ENCODE measurements at regions not wholly inside any gene's neighbourhood (a gene's known extent, or its start where the extent isn't known, plus 50 kb on each side); places are given as distances from the start of the nearest gene placed in this dataset.

- TF ChIP-seq GATA2 (IDR thresholded peaks at IDR 0.05; ENCODE audit: low read depth, low read length) (no peak), GATA3 (IDR thresholded peaks at IDR 0.05; ENCODE audit: low read depth, low read length) (no peak)
Observed at GRCh38 chr2:240329116-240329665, 106.3 kb upstream of the GPC1 start.

GRCh38 chr2:240329778-240330177 is 105.7 kb upstream of the GPC1 start:
- TF ChIP-seq GATA3 (IDR thresholded peaks at IDR 0.05; ENCODE audit: low read depth, low read length) (no peak), GATA2 (IDR thresholded peaks at IDR 0.05; ENCODE audit: low read depth, low read length) (no peak)

GRCh38 chr2:240333985-240334384 is 101.5 kb upstream of the GPC1 start:
- TF ChIP-seq GATA3 (IDR thresholded peaks at IDR 0.05; ENCODE audit: low read depth, low read length), result no peak
- TF ChIP-seq GATA2 (IDR thresholded peaks at IDR 0.05; ENCODE audit: low read depth, low read length), result no peak

DNA sequence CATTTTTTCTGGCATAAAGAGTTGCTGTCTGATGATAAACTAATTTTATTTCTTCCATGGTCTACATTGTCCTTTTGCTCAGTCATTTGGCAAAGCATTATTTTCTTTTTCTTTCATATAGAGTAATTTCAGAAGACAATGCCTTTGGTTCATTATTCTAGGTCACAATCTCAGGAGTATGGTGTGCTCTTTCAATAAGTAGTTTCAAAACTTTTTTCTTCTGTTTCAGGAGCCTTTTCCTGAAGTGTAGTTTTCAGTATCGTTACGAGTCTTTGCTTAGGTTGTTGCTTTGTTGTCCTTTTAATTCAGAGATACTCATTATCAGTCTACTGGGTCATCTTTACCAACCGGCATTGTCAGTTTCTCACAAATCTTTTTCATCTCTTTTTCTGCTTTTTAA is 100.4 kb upstream of the GPC1 start:
- TF ChIP-seq GATA2 (IDR thresholded peaks at IDR 0.05; ENCODE audit: low read depth, low read length) (no peak), GATA3 (IDR thresholded peaks at IDR 0.05; ENCODE audit: low read depth, low read length) (no peak)

GRCh38 chr2:240336820-240337427 is 98.5 kb upstream of the GPC1 start:
- TF ChIP-seq GATA2 (IDR thresholded peaks at IDR 0.05; ENCODE audit: low read depth, low read length) (no peak), GATA3 (IDR thresholded peaks at IDR 0.05; ENCODE audit: low read depth, low read length) (no peak)

- TF ChIP-seq GATA2 (IDR thresholded peaks at IDR 0.05; ENCODE audit: low read depth, low read length), result no peak
Observed at GRCh38 chr2:240338274-240338673, 97.2 kb upstream of the GPC1 start.

GRCh38 chr2:240339411-240340360 is 95.8 kb upstream of the GPC1 start:
- no peak for TF ChIP-seq GATA3 (IDR thresholded peaks at IDR 0.05; ENCODE audit: low read depth, low read length)
- no peak for TF ChIP-seq GATA2 (IDR thresholded peaks at IDR 0.05; ENCODE audit: low read depth, low read length)

DNA sequence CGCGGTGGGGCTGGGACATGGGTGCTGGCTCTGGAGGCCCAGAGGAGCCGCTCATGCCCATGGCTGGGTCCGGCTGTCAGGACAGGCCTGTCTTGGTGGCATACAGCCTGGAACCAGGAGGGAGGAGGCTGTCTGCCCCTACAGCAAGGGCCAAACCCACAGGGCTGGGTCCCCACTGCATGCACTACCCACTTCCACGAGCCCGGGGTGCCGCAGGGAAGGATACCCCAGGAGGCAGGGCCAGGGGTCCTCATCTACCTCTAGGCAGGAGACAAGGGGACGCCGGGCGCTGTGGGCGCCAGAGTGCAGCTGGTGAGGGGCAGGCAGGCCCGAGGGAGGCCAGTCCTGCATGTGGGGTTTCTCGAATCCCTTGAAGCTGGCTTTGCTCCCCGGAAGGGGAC is 95.1 kb upstream of the GPC1 start:
- TF ChIP-seq GATA2 (IDR thresholded peaks at IDR 0.05; ENCODE audit: low read depth, low read length), result no peak
- TF ChIP-seq GATA3 (IDR thresholded peaks at IDR 0.05; ENCODE audit: low read depth, low read length), result no peak

- no peak for TF ChIP-seq GATA2 (IDR thresholded peaks at IDR 0.05; ENCODE audit: low read depth, low read length)
- TF ChIP-seq GATA3 (IDR thresholded peaks at IDR 0.05; ENCODE audit: low read depth, low read length), result no peak
Observed at GRCh38 chr2:240341064-240341463, 94.4 kb upstream of the GPC1 start.

GRCh38 chr2:240343548-240343947 is 91.9 kb upstream of the GPC1 start:
- no peak for TF ChIP-seq GATA2 (IDR thresholded peaks at IDR 0.05; ENCODE audit: low read depth, low read length)
- TF ChIP-seq GATA3 (IDR thresholded peaks at IDR 0.05; ENCODE audit: low read depth, low read length), result no peak

- TF ChIP-seq GATA3 (IDR thresholded peaks at IDR 0.05; ENCODE audit: low read depth, low read length) (no peak), GATA2 (IDR thresholded peaks at IDR 0.05; ENCODE audit: low read depth, low read length) (no peak)
Observed at GRCh38 chr2:240344904-240345303, 90.6 kb upstream of the GPC1 start.

DNA sequence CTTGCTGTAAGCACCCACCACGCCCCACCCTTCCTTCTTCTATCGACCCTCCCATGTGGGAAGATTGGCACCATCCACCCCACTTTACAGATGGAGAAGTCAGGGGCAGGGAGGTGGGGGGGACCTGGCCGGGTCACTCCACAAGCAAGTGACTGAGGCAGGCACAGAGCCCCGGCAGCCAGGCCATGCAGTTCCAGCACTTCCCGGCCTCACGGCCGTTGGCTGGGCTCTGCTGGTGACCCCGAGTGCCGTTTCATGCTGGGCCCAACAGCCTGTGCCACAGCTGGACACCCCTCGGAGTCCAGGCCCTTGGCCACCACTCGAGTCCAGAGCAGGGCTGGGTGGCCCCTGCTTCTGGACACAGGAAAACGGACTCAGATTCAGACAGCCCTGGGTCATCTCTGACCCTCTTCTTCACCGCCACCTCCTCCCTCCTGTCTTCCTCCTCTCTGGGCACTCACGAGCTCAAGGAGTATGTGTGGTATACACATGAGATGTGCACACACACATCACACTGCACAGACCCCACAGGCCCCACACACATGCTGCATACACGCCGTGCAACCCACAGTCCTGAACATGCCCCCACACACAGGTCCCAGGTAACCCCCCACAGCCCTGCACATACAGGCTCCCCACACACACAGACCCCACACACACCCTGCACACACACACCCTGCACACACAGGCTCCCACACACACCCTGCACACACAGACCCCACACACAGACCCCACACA is 89.3 kb upstream of the GPC1 start:
- TF ChIP-seq GATA3 (IDR thresholded peaks at IDR 0.05; ENCODE audit: low read depth, low read length) (no peak), GATA2 (IDR thresholded peaks at IDR 0.05; ENCODE audit: low read depth, low read length) (no peak)

GRCh38 chr2:240346753-240347372 is 88.6 kb upstream of the GPC1 start:
- TF ChIP-seq GATA2 (IDR thresholded peaks at IDR 0.05; ENCODE audit: low read depth, low read length), result no peak
- no peak for TF ChIP-seq GATA3 (IDR thresholded peaks at IDR 0.05; ENCODE audit: low read depth, low read length)

Data from SH-SY5Y (cell line).